ENCODE measurements at regions not wholly inside any gene's neighbourhood (a gene's known extent, or its start where the extent isn't known, plus 50 kb on each side); places are given as distances from the start of the nearest gene placed in this dataset.
"Not testable (repeated sequence)": the region's sequence is repeated elsewhere in the genome, so short reads cannot be mapped to it uniquely, and the experiment has no call there.

DNA sequence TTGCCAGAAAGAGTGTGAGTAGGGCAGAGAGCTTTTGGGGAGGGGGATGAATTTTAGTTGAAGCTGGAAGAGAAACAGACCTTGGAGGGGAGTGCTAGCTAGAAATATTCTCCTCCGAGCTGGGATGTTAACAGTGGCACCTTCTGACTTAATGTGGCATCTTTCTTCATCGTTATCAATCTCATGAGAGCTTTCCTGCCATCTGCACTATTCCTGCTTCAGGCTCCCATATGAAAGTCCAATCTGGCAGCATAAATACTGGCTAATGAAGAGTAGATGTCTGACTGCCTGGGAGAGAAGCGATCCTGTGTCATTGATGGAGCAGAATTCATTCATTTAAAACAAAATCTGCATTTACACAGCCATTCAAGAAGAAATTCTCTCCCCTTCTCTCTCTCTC lies 284.5 kb downstream of the TMEM38B start:
- no peak for DNase-seq

DNA sequence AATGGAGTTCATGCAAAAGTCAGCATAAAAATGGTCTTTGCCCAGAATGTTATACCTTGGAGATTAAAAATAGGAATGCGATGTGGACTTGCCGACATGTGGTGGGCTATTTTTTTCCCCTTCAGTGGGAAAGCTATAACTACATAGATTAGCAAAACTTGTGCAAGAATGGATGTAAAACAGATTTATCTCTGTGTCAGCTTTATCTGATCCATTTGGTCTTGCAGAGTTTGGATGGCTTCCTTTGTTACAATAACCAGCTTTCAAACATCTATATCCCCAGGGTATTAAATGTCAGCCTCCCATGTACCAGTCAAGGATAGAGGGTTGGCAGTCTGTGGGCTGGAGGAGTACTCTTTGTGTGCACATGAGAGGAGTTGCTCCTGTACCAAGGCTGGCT lies 284.9 kb downstream of the TMEM38B start:
- no peak for DNase-seq

DNA sequence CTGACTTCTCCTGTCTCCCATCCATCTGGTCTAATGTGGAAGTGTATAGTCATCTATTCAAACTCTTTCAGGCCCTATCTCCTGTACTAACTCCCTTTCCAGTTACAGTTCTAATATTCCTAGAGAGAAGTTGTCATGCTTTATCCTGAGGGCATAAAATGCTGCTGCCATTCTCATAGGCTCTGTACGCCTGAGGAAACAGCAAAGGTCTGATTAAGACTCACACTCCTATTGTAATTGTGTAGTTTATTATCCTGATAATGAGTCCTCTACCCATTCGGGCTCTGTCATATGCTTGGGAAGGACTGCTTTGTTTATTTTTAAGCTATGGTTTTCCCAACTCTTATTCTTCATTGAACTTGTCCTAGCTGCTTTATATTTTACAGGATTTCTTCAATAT lies 290.4 kb downstream of the TMEM38B start:
- DNase-seq: no peak

DNA sequence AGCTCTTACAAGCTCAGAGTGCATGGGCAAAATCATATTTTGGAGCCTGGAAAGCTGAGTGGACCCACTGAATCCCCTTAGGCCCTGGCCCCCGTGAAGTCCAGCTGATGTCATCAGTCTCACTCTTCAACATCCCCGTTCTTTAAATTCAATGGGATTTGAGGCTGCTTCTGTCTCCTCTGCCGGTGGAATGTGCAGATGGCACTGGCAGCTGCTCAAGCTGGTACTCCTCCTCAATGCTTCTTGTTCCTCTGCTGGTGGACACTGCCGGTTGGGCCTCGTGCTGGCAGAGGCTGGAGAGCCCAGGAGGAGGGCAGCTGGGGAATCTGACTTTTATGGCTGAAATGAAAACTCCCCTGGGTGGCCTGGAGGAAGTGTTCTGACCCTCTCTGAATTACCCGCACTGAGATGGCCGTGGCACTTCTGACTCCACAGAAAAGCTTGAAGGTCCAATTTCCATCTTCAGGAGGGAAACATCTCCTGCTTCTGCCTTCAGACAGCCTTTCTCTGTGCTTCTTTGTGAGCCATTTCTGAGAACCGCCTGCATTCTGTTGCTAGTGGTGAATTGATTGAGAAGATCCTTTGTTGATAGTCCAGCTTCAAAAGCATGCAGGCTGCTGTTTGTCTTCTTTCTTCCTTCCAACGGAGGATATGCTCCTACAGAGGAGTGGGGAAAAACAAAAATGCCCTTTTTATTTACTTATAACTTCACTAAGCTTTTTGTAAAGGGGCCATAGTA lies 298.9 kb downstream of the TMEM38B start:
- no peak for DNase-seq

DNA sequence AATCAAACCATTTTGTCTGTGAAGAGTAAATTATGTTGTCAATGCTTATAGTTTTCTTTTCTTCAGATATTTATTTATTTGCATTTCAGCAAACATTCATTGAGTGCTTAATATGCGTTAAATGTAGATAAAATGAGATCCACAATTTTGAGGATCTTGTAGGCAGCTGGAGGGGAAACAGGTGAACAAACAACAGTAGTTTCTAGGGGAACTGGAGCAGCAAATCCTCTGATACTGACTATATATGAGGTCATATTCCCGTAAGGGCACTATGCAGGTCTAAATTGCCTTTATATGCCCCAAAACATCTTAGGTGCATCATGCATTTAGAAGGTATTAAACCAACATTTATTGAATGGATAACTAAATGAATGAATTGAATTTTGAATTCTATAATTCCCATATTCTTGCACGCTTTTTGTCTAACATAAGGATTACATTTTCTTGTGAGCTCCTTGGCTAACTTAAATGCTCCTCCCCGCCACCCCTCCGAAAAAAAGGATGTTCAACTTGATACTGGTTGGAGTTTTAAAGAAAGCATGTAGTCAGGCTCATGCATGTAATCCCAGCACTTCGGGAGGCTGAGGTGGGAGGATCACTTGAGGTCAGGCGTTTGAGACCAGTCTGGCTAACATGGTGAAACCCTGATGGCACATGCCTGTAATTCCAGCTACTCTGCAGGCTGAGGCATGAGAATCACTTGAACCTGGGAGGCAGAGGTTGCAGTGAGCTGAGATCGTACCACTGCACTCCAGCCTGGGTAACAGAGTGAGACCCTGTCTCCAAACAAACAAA lies 299.8 kb downstream of the TMEM38B start:
- DNase-seq: no peak

DNA sequence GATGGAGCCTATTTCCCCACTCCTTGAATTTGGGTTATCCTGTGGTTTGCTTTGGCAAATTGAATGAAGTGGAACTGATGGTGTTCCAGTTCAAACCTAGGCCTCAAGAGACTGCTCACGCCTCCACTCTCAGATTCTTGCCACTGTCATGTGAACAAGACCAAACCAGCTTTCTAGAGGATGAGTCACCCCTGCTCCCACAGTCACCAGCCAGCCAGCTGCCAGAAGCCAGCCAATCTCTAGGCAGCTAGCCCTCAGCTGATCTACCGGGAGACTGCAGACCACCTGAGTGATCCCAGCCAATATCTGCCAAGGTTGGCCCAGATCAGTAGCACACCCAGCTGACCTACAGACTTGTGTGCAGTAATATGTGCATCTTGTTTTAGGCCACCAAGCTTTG lies 300.6 kb downstream of the TMEM38B start:
- no peak for DNase-seq

DNA sequence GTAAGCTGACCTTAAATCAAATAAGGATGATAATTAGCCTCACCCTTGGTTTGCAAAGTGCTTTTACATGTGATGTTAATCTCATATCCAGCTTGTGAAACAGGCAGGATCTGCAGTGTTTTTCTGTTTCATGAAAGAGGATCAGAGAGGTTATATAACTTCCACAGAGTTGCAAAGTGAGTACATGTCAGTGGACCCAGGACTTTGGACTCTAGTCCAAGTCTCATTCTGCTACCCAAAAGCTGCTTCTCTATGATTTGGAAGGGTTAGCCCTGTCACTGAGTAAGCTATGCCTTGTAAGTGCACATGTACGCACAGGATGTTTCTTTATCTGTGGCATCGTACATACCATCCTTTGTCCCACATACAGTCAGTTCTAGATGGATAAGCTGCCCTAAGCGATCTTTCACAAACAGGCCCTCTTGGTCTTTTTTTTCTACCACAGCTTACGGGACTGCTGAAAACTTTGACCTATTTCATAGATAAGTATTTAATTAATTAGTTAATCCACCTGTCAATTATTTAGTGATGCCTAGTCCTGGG lies 322.9 kb downstream of the TMEM38B start:
- no peak for DNase-seq

DNA sequence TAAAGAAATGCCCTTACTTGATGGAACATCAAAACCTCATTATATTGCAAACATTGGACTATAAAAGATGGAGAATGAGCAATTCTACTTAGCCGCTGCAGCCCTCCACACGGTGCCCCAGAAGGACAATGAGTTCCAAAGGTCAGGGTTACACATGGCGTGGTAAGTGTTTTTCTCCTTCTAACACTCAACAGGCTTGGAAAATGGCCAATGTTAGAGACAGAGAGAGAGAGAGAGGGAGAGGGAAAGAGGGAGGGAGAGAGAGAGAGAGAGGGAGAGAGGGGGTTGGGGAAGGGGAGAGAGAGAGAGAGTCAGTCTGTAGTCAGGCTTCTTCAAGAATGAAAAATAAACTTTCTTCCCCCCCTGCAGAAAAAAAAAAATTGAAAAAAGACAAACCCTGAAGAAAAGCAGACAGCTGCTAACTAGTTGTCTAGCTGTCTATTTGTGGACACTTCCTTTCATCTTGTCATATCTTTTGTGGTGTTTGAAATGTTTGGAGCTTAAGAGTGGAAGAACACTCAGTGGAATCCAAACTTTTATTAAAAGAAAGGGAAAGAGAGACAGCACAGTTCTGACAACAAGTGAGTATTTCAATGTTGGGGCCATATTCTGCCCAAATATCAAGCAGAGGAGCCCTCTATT lies 324.8 kb downstream of the TMEM38B start:
- DNase-seq: no peak

DNA sequence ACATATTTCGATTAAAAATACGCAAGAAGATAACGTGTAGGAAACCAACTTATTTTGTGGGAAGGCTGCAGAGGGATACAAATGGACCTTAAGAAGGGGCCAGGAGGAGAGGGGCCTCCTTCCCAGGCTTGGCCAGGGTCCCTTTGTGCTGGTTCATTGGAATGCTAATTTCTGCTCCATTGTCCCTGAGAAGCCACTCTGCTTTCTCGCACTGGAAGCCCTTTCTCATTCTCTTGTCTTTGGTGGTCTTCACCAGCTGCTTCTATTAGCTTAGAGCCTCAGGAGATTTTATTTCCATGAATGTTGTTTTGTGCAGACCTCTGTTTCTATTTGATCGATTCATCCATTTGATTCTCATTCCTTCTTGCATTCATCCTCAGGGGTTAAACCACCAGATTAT lies 325.4 kb downstream of the TMEM38B start:
- no peak for DNase-seq

DNA sequence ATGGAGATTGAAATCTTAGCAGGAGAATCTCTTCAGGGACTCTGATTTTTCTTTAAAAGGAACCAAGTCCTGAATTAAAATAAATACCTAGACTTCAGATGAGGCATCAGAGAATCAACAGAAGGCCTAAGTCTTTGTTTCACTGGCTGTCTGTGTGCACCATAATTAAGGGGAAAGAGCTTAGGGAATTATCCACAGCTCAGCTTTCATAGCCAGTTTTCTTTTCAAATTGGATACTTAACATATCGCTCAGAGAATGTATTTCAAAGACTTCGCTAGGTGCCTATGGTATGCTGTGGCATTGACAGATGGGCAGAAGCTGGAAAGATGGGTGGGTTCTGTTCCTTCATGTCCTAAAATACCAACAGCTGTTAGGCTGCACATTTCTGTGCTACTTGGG lies 325.8 kb downstream of the TMEM38B start:
- DNase-seq: no peak

DNA sequence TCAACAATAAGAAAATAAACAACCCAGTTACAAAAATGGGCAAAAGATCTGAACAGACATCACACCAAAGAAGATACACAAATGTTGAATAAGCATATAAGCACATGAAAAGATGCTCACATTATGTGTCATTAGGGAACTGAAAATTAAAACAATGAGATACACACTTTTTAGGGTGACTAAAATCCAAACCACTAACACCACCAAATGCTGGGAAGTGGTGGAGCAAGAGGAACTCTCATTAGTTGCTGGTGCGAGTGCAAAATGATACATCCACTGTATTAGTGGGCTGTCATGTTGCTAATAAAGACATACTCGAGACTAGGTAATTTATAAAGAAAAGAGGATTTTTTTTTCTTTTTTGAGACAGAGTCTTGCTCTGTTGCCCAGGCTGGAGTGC lies 329.1 kb downstream of the TMEM38B start:
- DNase-seq: no peak

DNA sequence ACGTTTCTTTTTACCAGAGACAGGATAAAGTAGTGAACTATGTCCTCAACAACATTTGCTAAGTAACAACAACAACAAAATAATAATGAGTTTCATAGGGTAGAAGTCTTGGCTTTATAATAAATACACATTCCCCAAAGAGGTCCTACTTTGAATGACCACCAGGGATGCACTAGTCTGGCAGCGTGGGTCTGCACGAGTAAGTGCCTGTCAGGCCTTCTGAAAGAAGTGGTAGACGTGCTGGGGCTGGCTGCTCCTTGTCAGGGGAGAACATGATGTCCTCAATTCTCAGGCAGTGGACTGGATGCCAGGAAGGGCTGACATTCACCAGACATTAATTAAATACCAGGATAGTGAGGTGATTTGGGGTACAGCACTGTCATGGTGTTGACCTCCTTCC lies 331.1 kb downstream of the TMEM38B start:
- no peak for DNase-seq

DNA sequence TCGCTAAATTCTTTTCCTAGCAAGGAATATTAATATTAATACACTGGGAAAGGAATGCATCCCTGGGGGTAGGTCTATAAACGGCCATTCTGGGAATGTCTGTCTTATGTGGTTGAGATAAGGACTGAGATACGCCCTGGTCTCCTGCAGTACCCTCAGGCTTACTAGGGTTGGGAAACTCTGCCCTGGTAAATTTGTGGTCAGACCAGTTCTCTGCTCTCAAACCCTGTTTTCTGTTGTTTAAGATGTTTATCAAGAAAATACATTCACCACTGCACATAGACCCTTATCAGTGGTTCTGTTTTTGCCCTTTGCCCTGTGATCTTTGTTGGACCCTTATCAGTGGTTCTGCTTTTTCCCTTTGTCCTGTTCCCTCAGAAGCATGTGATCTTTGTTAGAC lies 335.8 kb downstream of the TMEM38B start:
- DNase-seq: not testable (repeated sequence)

DNA sequence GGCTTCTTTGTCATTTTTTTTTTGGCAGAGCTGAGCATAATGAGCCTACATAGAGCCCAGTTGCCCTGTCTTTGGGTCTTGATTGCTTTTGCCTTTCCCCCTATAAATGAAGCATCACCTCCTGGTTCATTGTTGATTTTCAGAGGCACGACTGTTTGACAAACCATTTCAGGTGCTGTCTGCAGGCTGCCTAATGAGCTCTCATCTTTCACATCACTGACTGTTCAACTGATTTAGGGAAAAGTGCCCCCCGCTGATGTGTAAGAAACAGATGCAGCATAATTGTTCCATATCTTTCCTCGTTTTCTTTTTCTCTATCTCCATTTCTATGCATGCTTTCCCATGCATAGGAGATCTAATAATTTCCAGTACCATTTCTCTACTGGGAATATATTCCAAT lies 338.6 kb downstream of the TMEM38B start:
- DNase-seq: no peak

DNA sequence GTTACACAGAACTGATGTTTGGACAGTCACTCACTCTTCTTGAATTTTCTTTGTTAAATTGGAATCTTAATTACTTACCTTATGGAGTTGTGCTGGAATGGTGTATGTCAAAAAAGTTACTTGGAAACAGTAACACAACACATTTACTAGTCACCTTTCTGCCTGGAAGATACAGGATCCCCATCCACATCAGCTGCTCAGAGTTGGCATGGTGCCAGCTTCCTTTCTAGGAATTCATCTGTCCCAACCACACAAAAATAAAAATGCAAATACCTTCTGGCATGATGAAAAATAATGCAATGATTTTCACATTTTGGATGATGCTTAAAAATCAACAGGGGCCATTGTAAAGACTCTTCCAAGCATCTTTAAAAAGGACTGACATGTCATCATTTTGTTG lies 341.5 kb downstream of the TMEM38B start:
- DNase-seq: no peak

DNA sequence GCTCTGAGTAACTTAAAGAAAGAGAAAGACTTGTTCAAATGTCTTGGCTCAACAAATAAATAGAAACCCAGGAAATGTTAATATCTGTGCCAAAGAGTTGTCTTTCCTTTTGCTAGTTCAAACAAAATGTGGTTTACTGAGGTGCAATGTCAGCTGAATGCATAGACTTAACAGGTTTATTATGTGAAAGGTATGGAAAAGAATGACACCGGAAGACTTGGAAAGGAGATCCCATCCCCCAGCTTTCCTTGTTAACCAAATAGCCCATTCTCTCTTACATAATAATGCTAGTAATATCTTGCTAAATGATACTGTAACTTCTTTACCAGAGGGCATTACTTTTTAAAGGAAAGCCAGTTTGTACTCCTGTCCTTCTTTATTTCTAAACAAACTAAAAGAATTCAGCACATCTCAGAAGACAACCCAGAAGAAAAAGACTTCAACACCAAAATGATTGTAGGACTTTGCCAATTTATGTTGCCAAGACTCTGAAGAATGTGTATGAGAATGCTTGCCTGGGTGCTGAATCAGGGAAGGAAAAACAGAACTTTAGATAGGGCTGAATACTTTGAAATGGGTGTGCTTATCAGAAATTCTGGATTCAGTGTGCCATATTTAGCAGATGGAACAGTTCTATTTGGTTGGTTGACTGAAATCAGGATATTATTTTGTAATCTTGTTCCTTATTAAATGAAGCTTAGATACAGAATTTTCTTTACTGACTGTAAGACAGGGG lies 344.1 kb downstream of the TMEM38B start:
- no peak for DNase-seq

DNA sequence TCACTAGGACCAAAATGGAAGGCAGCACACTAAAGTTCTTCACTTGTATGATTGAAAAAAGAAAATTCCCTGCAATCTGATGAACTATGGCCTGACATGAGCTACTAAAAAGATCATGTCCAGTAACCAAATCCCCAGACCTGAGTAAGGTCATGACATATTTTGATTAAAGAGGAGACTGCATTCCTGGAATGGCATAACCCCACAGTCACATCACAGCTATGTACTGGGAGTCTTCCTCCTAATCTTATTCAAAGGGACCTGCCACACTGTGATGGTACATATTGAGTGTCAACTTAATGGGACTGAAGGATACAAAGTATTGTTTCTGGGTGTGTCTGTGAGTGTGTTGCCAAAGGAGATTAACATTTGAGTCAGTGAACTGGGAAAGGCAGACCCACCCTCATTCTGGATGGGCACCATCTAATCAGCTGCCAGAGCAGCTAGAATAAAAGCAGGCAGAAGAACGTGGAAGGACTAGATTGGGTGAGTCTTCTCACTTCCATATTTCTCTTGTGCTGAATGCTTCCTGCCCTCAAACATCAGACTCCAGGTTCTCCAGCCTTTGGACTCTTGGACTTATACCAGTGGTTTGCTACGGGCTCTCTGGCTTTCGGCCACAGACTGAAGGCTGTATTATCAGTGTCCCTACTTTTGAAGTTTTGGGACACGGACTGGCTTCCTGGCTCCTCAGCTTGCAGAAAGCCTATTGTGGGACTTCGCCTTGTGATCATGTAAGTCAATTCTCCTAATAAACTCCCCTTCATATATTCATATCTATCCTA lies 345.0 kb downstream of the TMEM38B start:
- no peak for DNase-seq

DNA sequence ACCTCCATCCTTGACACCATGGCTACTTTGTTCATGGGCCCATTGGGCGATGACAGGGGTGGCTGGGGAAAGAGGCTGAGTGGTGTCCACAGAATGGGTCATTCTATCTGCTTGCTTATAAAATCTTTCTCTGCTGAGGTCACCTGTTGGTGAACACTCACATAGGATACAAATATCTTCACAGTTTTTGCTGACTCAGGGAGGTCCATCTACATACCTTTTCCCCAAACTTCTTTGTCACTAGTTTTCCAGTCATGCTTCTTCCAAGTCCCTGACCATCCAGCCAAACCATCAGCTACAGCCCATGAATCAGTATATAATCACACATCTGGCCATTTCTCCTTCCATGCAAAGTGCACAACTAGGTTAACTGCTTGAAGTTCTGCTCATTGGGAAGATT lies 347.6 kb downstream of the TMEM38B start:
- not testable (repeated sequence) for DNase-seq

DNA sequence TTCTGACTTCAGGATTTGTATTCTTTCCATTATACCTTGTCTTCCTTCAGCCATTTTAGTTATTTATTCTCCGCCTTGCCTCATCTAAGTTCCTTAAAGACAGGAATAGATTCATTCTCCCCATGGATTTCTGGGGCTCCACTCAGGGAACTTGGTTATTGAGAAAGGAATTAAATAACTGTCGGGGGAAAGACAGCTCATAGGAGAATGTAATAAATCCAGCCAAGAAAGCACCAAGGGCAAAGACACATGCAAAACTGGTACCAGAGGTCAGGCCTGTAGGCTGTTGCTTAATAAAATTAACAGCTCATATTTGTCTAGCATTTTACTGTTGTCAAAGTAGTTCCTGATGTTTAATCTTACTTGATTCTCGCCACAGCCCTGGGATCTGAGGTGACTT lies 357.2 kb downstream of the TMEM38B start:
- no peak for DNase-seq

DNA sequence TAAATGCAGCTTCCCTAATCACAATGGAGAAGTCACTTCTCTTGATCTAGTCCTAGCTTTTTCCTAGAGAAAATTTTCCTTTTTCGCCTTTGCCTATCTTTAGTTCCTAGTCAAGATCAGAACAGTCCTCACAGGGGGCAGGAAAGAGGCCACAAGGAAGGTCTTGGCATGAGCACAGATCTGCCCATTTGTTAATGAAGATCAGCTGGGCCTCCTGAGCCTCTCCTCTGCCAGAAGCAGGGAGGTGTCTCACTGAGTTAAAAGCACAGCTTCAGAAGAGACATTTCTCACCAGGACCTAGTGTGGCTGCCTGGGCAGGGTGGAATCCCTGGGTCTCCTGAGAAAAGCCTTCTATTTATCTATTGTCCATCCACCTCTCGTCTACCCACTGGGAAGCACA lies 357.8 kb downstream of the TMEM38B start:
- DNase-seq: no peak

DNA sequence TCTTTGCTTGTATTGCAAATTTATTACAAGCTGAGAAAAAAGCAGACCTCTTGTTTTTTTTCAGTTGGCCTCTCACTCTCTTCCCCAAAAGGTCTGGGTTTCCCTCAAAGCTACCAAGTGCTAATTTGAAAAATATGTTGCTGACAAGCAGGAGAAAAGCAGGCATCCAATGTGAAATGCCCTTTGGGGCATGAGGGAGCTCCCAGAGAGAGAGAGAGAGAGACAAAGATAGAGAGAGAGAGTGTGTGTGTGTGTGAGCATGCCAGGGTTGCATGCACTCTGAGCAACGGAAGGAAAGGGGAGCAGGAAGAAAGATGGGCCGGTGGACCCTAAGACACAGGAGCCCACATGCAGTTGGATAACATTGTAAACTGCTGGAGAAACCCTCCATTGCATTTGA lies 358.4 kb downstream of the TMEM38B start:
- DNase-seq: no peak

DNA sequence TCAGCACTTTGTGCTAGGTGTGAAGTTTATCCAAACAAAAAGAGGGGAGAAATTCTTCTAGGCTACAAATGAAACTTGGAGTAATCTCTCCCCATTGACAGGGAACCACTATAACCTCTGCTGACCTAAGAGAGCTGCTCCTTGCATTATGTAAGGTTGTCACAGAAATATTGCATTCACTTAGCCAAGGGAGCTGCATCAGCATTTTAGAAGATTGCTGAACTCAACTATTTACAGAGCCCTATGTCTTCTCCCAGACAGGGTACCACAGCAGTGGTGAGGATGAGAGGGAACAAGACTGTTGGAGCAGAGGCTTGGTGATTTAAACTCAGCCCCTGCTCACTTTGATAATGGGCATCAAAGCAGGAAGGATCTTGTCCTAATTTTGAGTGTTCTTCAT lies 362.0 kb downstream of the TMEM38B start:
- DNase-seq: no peak
